ENCODE measurements at regions not wholly inside any gene's neighbourhood (a gene's known extent, or its start where the extent isn't known, plus 50 kb on each side); places are given as distances from the start of the nearest gene placed in this dataset.

GRCh38 chr10:23918090-23918723, 290.7 kb upstream of the KIAA1217 start:
- TF ChIP-seq EP300 (IDR thresholded peaks at IDR 0.05), result no peak
- TF ChIP-seq, protein P1, sequence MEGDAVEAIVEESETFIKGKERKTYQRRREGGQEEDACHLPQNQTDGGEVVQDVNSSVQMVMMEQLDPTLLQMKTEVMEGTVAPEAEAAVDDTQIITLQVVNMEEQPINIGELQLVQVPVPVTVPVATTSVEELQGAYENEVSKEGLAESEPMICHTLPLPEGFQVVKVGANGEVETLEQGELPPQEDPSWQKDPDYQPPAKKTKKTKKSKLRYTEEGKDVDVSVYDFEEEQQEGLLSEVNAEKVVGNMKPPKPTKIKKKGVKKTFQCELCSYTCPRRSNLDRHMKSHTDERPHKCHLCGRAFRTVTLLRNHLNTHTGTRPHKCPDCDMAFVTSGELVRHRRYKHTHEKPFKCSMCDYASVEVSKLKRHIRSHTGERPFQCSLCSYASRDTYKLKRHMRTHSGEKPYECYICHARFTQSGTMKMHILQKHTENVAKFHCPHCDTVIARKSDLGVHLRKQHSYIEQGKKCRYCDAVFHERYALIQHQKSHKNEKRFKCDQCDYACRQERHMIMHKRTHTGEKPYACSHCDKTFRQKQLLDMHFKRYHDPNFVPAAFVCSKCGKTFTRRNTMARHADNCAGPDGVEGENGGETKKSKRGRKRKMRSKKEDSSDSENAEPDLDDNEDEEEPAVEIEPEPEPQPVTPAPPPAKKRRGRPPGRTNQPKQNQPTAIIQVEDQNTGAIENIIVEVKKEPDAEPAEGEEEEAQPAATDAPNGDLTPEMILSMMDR (IDR thresholded peaks at IDR 0.05), result no peak
